Skeletal muscle cell (primary cell): ENCODE measurements at regions not wholly inside any gene's neighbourhood (a gene's known extent, or its start where the extent isn't known, plus 50 kb on each side); places are given as distances from the start of the nearest gene placed in this dataset.

Source experiments
- DNase-seq: peaks from one replicate; pipeline ENCODE4 v3.0.0-alpha.2; 2010; ENCODE audit warnings: low read depth
- H3K4me3 ChIP-seq: 2 replicates; pipeline ENCODE4 v1.5.1; 2011; ENCODE audit warnings: low read depth, mild to moderate bottlenecking, control low read depth, low read length, moderate library complexity

- no peak overlapping the region for H3K4me3 ChIP-seq
- no peak for DNase-seq
These were observed 74.0 kb upstream of the PHYHIPL start for GRCh38 chr10:59102394-59102793.

- no peak for DNase-seq
- H3K4me3 ChIP-seq: no peak overlapping the region
These were observed 72.3 kb upstream of the PHYHIPL start for GRCh38 chr10:59104186-59104585.

GRCh38 chr10:59106441-59106840, 70.0 kb upstream of the PHYHIPL start:
- H3K4me3 ChIP-seq: no peak overlapping the region
- DNase-seq: no peak

- DNase-seq: no peak
- no peak overlapping the region for H3K4me3 ChIP-seq
These were observed 69.3 kb upstream of the PHYHIPL start for GRCh38 chr10:59107147-59107546.

GRCh38 chr10:59108296-59108870, 68.1 kb upstream of the PHYHIPL start:
- no peak overlapping the region for H3K4me3 ChIP-seq
- no peak for DNase-seq

- no peak for DNase-seq
- H3K4me3 ChIP-seq: no peak overlapping the region
These were observed 67.6 kb upstream of the PHYHIPL start for GRCh38 chr10:59108886-59109288.

- no peak overlapping the region for H3K4me3 ChIP-seq
- DNase-seq: no peak
These were observed 66.6 kb upstream of the PHYHIPL start for GRCh38 chr10:59109826-59110225.

- H3K4me3 ChIP-seq: no peak overlapping the region
- no peak for DNase-seq
These were observed 52.3 kb upstream of the PHYHIPL start for GRCh38 chr10:59124187-59124586.

- H3K4me3 ChIP-seq: no peak overlapping the region
- no peak for DNase-seq
These were observed 50.8 kb upstream of the PHYHIPL start for GRCh38 chr10:59125666-59126065.

- H3K4me3 ChIP-seq: no peak overlapping the region
- no peak for DNase-seq
These were observed 50.2 kb upstream of the PHYHIPL start for GRCh38 chr10:59126261-59126660.
